ENCODE measurements at regions not wholly inside any gene's neighbourhood (a gene's known extent, or its start where the extent isn't known, plus 50 kb on each side); places are given as distances from the start of the nearest gene placed in this dataset.

GRCh38 chr6:80792151-80792550 is 685.7 kb downstream of the BCKDHB start:
- TF ChIP-seq EZH2 (IDR thresholded peaks at IDR 0.05) (no peak), POLR2AphosphoS5 (IDR thresholded peaks at IDR 0.05; ENCODE audit: borderline replicate concordance, low read depth, low read length) (no peak), FOXP2 (optimal IDR thresholded peaks at IDR 0.05; ENCODE audit: control extremely low read depth, extremely low read length, insufficient read depth) (no peak)
